CD4-positive, alpha-beta T cell (primary cell): ENCODE measurements at regions not wholly inside any gene's neighbourhood (a gene's known extent, or its start where the extent isn't known, plus 50 kb on each side); places are given as distances from the start of the nearest gene placed in this dataset.

Source experiments
- ATAC-seq: fragments of 200-7000 bp; cut with Tn5 transposase; one replicate; pipeline ENCODE4 v1.10.0; 2022; ENCODE audit warnings: mild to moderate bottlenecking; ENCODE audit not compliant: poor library complexity
- CTCF ChIA-PET: fragments of 350-600 bp; sonication (Branson Sonifier 250); formaldehyde crosslinking; loops from one replicate; lab custom pipeline; 2021; ENCODE audit warnings: antibody characterized with exemption, inconsistent platforms; lab: Charles Lee
- POLR2A ChIA-PET: fragments of 350-600 bp; sonication (Branson Sonifier 250); formaldehyde crosslinking; loops from one replicate; lab custom pipeline; 2021; ENCODE audit warnings: antibody characterized with exemption, inconsistent platforms; lab: Charles Lee
- DNase-seq, 14 experiments: peaks; one replicate each; pipeline ENCODE4 v3.0.0-alpha.2; 2013 to 2020; ENCODE audit warnings: mixed read lengths in 2 of 14
- H3K27ac ChIP-seq, 2 donors: one replicate each; pipeline versions ENCODE4 v1.5.1 to v1.7.0; 2013; ENCODE audit warnings: low read length in 2 of 2, low read depth in 1 of 2, mild to moderate bottlenecking in 1 of 2
- H3K27me3 ChIP-seq, 2 experiments: 1 replicate in 1 of 2; 2 replicates in 1 of 2; pipeline versions ENCODE4 v1.6.1 to v1.7.0; 2013; ENCODE audit warnings: low read length in 2 of 2, control low read depth in 1 of 2, mild to moderate bottlenecking in 1 of 2, moderate library complexity in 1 of 2; ENCODE audit not compliant: insufficient read depth in 2 of 2, control insufficient read depth in 1 of 2
- H3K36me3 ChIP-seq: one replicate; pipeline ENCODE4 v1.6.1; 2013; ENCODE audit warnings: low read length, control low read depth; ENCODE audit not compliant: insufficient read depth
- H3K4me1 ChIP-seq: one replicate; pipeline ENCODE4 v1.6.1; 2013; ENCODE audit warnings: low read length, control low read depth; ENCODE audit not compliant: insufficient read depth
- H3K4me3 ChIP-seq: one replicate; pipeline ENCODE4 v1.5.1; 2013; ENCODE audit warnings: mild to moderate bottlenecking, low read length, moderate library complexity
- H3K9me3 ChIP-seq, 2 experiments: 1 replicate in 1 of 2; 2 replicates in 1 of 2; pipeline versions ENCODE4 v1.6.1 to v1.7.0; 2013; ENCODE audit warnings: low read length in 2 of 2, mild to moderate bottlenecking in 2 of 2, control low read depth in 1 of 2, moderate library complexity in 1 of 2; ENCODE audit not compliant: control insufficient read depth in 1 of 2, insufficient read depth in 1 of 2
- H3K27ac Mint-ChIP-seq: one replicate; pipeline ENCODE4 v1.8.0; 2020; ENCODE audit warnings: mixed read lengths
- H3K27me3 Mint-ChIP-seq: one replicate; pipeline ENCODE4 v1.8.0; 2021; ENCODE audit warnings: mixed read lengths
- H3K36me3 Mint-ChIP-seq: one replicate; pipeline ENCODE4 v1.8.0; 2021; ENCODE audit warnings: low read depth, mixed read lengths
- H3K4me1 Mint-ChIP-seq: one replicate; pipeline ENCODE4 v1.8.0; 2021; ENCODE audit warnings: low read depth, mixed read lengths
- H3K4me3 Mint-ChIP-seq: one replicate; pipeline ENCODE4 v1.8.0; 2020; ENCODE audit warnings: mild to moderate bottlenecking, mixed read lengths
- H3K9me3 Mint-ChIP-seq: one replicate; pipeline ENCODE4 v1.8.0; 2020; ENCODE audit warnings: mixed read lengths
- intact Hi-C, 2 experiments: fragments of 100-400 bp; cut with DNase I in 1 of 2; cut with micrococcal nuclease in 1 of 2; formaldehyde crosslinking; loops; one replicate each; pipeline versions ENCODE4 v1.15.1 to v1.9.0; 2023 to 2025; cut with DNase I, micrococcal nuclease
- TF ChIP-seq, protein P1 (sequence below): fragments of 200-600 bp; IDR thresholded peaks from one replicate; pipeline ENCODE4 v1.8.0; 2022; ENCODE audit warnings: antibody characterized with exemption, mild to moderate bottlenecking

DNA sequence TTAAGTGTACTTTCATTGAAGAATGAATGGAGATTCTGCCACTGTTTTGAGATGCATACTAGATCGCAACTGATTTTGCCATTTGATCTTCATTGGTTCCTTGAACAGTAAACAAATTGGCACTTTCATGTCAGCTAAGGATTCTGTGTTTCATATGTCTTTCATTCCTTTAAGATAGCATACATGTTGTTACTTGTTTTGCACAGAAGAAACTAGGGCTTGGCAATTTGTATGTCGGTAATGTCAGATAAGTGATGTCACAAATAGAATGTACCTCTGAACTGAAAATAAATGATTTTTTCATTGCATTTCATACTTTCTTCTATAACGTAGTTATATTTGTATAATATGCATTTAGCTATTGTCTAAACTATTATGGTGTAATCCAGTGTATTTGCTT is 73.2 kb upstream of the TENM3 start:
- CTCF ChIA-PET = no interaction called here
- TF ChIP-seq, protein P1, sequence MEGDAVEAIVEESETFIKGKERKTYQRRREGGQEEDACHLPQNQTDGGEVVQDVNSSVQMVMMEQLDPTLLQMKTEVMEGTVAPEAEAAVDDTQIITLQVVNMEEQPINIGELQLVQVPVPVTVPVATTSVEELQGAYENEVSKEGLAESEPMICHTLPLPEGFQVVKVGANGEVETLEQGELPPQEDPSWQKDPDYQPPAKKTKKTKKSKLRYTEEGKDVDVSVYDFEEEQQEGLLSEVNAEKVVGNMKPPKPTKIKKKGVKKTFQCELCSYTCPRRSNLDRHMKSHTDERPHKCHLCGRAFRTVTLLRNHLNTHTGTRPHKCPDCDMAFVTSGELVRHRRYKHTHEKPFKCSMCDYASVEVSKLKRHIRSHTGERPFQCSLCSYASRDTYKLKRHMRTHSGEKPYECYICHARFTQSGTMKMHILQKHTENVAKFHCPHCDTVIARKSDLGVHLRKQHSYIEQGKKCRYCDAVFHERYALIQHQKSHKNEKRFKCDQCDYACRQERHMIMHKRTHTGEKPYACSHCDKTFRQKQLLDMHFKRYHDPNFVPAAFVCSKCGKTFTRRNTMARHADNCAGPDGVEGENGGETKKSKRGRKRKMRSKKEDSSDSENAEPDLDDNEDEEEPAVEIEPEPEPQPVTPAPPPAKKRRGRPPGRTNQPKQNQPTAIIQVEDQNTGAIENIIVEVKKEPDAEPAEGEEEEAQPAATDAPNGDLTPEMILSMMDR = no peak

DNA sequence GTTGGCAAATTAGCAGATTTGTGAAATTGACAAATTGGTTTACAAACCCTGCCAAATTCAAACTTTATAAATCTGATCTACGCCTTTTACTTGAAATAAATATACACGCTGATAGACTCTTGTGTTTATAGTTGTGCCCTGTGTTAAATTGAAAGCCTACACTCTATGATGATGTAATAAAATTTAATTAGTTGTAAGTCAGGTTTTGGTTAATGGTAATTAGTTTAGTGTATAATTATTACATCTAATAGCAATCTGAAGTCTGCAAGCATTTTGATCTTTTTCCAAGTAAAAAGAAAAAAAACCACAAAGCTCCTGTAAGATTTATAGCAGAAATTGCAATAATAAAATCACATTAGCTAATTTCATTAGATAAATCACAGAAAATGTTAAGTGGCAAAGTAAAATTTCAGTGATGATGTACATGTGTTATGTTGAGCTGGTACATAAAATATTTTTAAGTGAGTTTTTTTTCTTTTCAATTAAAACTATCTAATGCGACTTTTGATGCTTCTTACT is 72.7 kb upstream of the TENM3 start:
- Histone ChIP-seq H3K9me3 (no peaks in the 10 kb centered on the region), H3K4me3 (no peak overlapping the region), H3K4me1 (no peaks in the 10 kb centered on the region), H3K36me3 (no peaks in the 10 kb centered on the region), H3K27me3 (no peaks in the 10 kb centered on the region), H3K27ac (no peak overlapping the region)
- Mint-ChIP-seq H3K27ac (no peak overlapping the region), H3K27me3 (no peaks in the 10 kb centered on the region), H3K36me3 (no peaks in the 10 kb centered on the region), H3K4me3 (no peak overlapping the region), H3K4me1 (no peaks in the 10 kb centered on the region), H3K9me3 (no peaks in the 10 kb centered on the region)
- POLR2A ChIA-PET = no interaction called here
- DNase-seq (no peak), ATAC-seq (no peak)
- TF ChIP-seq, protein P1 = no peak
- CTCF ChIA-PET = no interaction called here
- intact Hi-C loops = no loop called here

More for the DNA sequence above, 73.2 kb upstream of the TENM3 start:
- H3K36me3 Mint-ChIP-seq = no peaks in the 10 kb centered on the region
- no peak overlapping the region for H3K27ac Mint-ChIP-seq
- DNase-seq = no peak
- H3K36me3 ChIP-seq = no peaks in the 10 kb centered on the region
- no peak overlapping the region for H3K4me3 ChIP-seq
- no peak for ATAC-seq
- H3K9me3 ChIP-seq = no peaks in the 10 kb centered on the region
- intact Hi-C loops = no loop called here
- H3K27me3 Mint-ChIP-seq = no peaks in the 10 kb centered on the region
- POLR2A ChIA-PET = no interaction called here
- no peak overlapping the region for H3K27ac ChIP-seq
- no peaks in the 10 kb centered on the region for H3K4me1 ChIP-seq
- H3K9me3 Mint-ChIP-seq = no peaks in the 10 kb centered on the region
- H3K27me3 ChIP-seq = no peaks in the 10 kb centered on the region
- no peaks in the 10 kb centered on the region for H3K4me1 Mint-ChIP-seq
- no peak overlapping the region for H3K4me3 Mint-ChIP-seq

DNA sequence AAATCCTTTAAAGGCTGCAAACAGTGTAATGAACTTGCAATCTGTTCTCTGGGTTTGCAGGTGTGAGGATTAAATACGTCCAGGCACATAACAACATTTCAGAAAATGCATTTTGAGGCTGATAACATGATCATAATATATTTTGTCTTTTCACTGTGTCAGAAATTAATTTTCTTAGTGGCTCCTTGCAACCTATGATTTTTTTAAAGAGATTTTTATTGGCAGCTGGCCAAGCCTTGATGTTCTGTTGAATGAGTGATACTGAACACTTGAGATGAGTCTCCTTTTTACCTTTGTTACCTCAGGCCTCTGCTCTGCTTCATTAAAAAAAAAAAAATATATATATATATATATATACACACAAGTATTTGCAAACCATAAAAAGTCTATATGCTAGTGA is 68.2 kb upstream of the TENM3 start:
- H3K4me3 ChIP-seq = no peak overlapping the region
- ChIA-PET CTCF (no interaction called here), POLR2A (no interaction called here)
- H3K9me3 Mint-ChIP-seq = no peaks in the 10 kb centered on the region
- H3K27ac Mint-ChIP-seq = no peak overlapping the region
- H3K36me3 ChIP-seq = no peaks in the 10 kb centered on the region
- ATAC-seq = no peak
- TF ChIP-seq, protein P1 = no peak
- DNase-seq = no peak
- no peaks in the 10 kb centered on the region for H3K27me3 Mint-ChIP-seq
- no peak overlapping the region for H3K27ac ChIP-seq
- intact Hi-C loops = no loop called here
- no peaks in the 10 kb centered on the region for H3K4me1 ChIP-seq
- no peak overlapping the region for H3K4me3 Mint-ChIP-seq
- H3K27me3 ChIP-seq = no peaks in the 10 kb centered on the region
- H3K36me3 Mint-ChIP-seq = no peaks in the 10 kb centered on the region
- H3K4me1 Mint-ChIP-seq = no peaks in the 10 kb centered on the region
- peaks cover 0 to 3% of the 10 kb centered on the region in 2 experiments for H3K9me3 ChIP-seq
